Left forelimb (tissue), 1 donor: ENCODE measurements at regions not wholly inside any gene's neighbourhood (a gene's known extent, or its start where the extent isn't known, plus 50 kb on each side); places are given as distances from the start of the nearest gene placed in this dataset.
"Not testable (repeated sequence)": the region's sequence is repeated elsewhere in the genome, so short reads cannot be mapped to it uniquely, and the experiment has no call there.

Experiments
- DNase-seq: peaks from one replicate; pipeline ENCODE4 v3.0.0-alpha.2; 2018; ENCODE audit warnings: low spot score

- DNase-seq = peak; percentile 48
These were observed 52.0 kb downstream of the OLIG1 start for GRCh38 chr21:33121715-33122475.

GRCh38 chr21:33122507-33122906 is 52.6 kb downstream of the OLIG1 start:
- no peak for DNase-seq

GRCh38 chr21:33123374-33124123 is 53.6 kb downstream of the OLIG1 start:
- DNase-seq = peak; percentile 20

GRCh38 chr21:33124889-33125288 is 54.9 kb downstream of the OLIG1 start:
- peak; percentile 20 for DNase-seq

- DNase-seq = no peak
These were observed 55.9 kb downstream of the OLIG1 start for GRCh38 chr21:33125680-33126375.

GRCh38 chr21:33126569-33126968 is 56.6 kb downstream of the OLIG1 start:
- no peak for DNase-seq

- DNase-seq = peak; percentile 70
These were observed 57.4 kb downstream of the OLIG1 start for GRCh38 chr21:33127154-33127867.

GRCh38 chr21:33127868-33128242 is 57.9 kb downstream of the OLIG1 start:
- DNase-seq = no peak

- no peak for DNase-seq
These were observed 58.6 kb downstream of the OLIG1 start for GRCh38 chr21:33128538-33128937.

- DNase-seq = no peak
These were observed 62.1 kb downstream of the OLIG1 start for GRCh38 chr21:33132054-33132453.

GRCh38 chr21:33133892-33134291 is 64.0 kb downstream of the OLIG1 start:
- no peak for DNase-seq

GRCh38 chr21:33135925-33136324 is 66.0 kb downstream of the OLIG1 start:
- no peak for DNase-seq

GRCh38 chr21:33136847-33137502 is 67.0 kb downstream of the OLIG1 start:
- no peak for DNase-seq

GRCh38 chr21:33139084-33139483 is 69.1 kb downstream of the OLIG1 start:
- DNase-seq = no peak

- DNase-seq = no peak
These were observed 70.3 kb downstream of the OLIG1 start for GRCh38 chr21:33140288-33140687.

- DNase-seq = no peak
These were observed 76.5 kb downstream of the OLIG1 start for GRCh38 chr21:33146467-33146866.

- no peak for DNase-seq
These were observed 79.2 kb downstream of the OLIG1 start for GRCh38 chr21:33149181-33149580.

- not testable (repeated sequence) for DNase-seq
These were observed 78.8 kb upstream of the IFNAR2 start for GRCh38 chr21:33150968-33151367.

GRCh38 chr21:33151941-33152731 is 77.6 kb upstream of the IFNAR2 start:
- no peak for DNase-seq

- DNase-seq = no peak
These were observed 77.0 kb upstream of the IFNAR2 start for GRCh38 chr21:33152732-33153130.

GRCh38 chr21:33155005-33155404 is 74.7 kb upstream of the IFNAR2 start:
- DNase-seq = no peak
